GM19238 (cell line): ENCODE measurements at regions not wholly inside any gene's neighbourhood (a gene's known extent, or its start where the extent isn't known, plus 50 kb on each side); places are given as distances from the start of the nearest gene placed in this dataset.
"Not testable (repeated sequence)": the region's sequence is repeated elsewhere in the genome, so short reads cannot be mapped to it uniquely, and the experiment has no call there.

Experiments
- DNase-seq: peaks from one replicate; pipeline ENCODE4 v3.0.0; 2011; ENCODE audit warnings: low spot score; ENCODE audit not compliant: insufficient read length

GRCh38 chr13:103639326-103639725 is 573.1 kb upstream of the SLC10A2 start:
- DNase-seq = no peak

GRCh38 chr13:103638706-103639105 is 572.5 kb upstream of the SLC10A2 start:
- no peak for DNase-seq

GRCh38 chr13:103634066-103634465 is 567.8 kb upstream of the SLC10A2 start:
- no peak for DNase-seq

- DNase-seq = no peak
Observed at GRCh38 chr13:103625194-103625593, 559.0 kb upstream of the SLC10A2 start.

- no peak for DNase-seq
Observed at GRCh38 chr13:103618151-103618550, 551.9 kb upstream of the SLC10A2 start.

- DNase-seq = no peak
Observed at GRCh38 chr13:103615771-103616170, 549.6 kb upstream of the SLC10A2 start.

- no peak for DNase-seq
Observed at GRCh38 chr13:103614761-103615160, 548.5 kb upstream of the SLC10A2 start.

GRCh38 chr13:103607995-103608394 is 541.8 kb upstream of the SLC10A2 start:
- DNase-seq = peak; percentile 2

- no peak for DNase-seq
Observed at GRCh38 chr13:103605546-103606326, 539.5 kb upstream of the SLC10A2 start.

- not testable (repeated sequence) for DNase-seq
Observed at GRCh38 chr13:103599870-103600269, 533.7 kb upstream of the SLC10A2 start.

- no peak for DNase-seq
Observed at GRCh38 chr13:103598671-103599070, 532.5 kb upstream of the SLC10A2 start.

- no peak for DNase-seq
Observed at GRCh38 chr13:103573446-103573845, 507.2 kb upstream of the SLC10A2 start.

GRCh38 chr13:103568314-103568713 is 502.1 kb upstream of the SLC10A2 start:
- no peak for DNase-seq

GRCh38 chr13:103557878-103558277 is 491.7 kb upstream of the SLC10A2 start:
- no peak for DNase-seq

GRCh38 chr13:103556681-103557080 is 490.5 kb upstream of the SLC10A2 start:
- DNase-seq = no peak

GRCh38 chr13:103547914-103548313 is 481.7 kb upstream of the SLC10A2 start:
- DNase-seq = no peak

GRCh38 chr13:103546271-103546670 is 480.1 kb upstream of the SLC10A2 start:
- DNase-seq = no peak

GRCh38 chr13:103542648-103543047 is 476.4 kb upstream of the SLC10A2 start:
- DNase-seq = no peak

- no peak for DNase-seq
Observed at GRCh38 chr13:103540382-103540765, 474.2 kb upstream of the SLC10A2 start.

GRCh38 chr13:103539721-103540381 is 473.6 kb upstream of the SLC10A2 start:
- DNase-seq = no peak

GRCh38 chr13:103539265-103539664 is 473.0 kb upstream of the SLC10A2 start:
- DNase-seq = no peak

- DNase-seq = no peak
Observed at GRCh38 chr13:103537616-103538015, 471.4 kb upstream of the SLC10A2 start.

- DNase-seq = no peak
Observed at GRCh38 chr13:103531278-103531677, 465.1 kb upstream of the SLC10A2 start.
